GM12872 (cell line): ENCODE measurements at regions not wholly inside any gene's neighbourhood (a gene's known extent, or its start where the extent isn't known, plus 50 kb on each side); places are given as distances from the start of the nearest gene placed in this dataset.

Experiments used
- TF ChIP-seq, protein P1 (sequence below): IDR thresholded peaks from 3 replicates; pipeline ENCODE4 v1.5.1; 2011; ENCODE audit warnings: low read depth, mild to moderate bottlenecking, low read length, moderate library complexity; ENCODE audit not compliant: insufficient read depth

DNA sequence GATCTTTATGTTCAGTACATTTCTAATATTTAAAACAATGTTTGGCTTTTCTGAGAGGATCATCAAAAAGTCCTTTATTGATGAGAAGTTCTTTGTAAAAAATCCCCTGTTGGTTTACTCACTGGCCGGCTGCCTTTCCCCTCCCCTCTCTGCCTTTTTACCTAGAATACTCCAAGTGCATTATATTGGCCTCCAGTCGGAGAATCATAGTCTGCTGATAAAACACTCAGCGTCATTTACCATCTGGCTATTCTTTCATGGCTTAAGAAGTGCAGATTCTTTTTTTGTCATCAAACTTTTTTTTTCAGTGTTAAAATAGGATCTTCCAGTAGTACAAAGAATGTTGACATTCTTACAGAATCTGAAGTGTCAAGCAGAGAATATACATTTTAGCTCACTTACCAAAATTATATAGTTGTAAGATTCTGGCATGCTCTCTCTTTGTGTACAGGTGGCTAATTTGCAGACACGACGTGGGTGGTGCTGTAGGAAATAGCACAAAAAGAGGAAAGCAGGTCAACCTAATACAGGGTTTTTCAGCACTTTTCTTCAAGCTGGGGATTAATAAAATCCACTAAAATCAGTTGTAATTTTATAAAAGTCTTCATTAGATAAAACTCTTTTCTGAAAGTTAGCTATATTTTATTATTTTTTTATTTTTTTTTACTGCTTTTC is 731.8 kb downstream of the KCTD8 start:
- TF ChIP-seq, protein P1, sequence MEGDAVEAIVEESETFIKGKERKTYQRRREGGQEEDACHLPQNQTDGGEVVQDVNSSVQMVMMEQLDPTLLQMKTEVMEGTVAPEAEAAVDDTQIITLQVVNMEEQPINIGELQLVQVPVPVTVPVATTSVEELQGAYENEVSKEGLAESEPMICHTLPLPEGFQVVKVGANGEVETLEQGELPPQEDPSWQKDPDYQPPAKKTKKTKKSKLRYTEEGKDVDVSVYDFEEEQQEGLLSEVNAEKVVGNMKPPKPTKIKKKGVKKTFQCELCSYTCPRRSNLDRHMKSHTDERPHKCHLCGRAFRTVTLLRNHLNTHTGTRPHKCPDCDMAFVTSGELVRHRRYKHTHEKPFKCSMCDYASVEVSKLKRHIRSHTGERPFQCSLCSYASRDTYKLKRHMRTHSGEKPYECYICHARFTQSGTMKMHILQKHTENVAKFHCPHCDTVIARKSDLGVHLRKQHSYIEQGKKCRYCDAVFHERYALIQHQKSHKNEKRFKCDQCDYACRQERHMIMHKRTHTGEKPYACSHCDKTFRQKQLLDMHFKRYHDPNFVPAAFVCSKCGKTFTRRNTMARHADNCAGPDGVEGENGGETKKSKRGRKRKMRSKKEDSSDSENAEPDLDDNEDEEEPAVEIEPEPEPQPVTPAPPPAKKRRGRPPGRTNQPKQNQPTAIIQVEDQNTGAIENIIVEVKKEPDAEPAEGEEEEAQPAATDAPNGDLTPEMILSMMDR: no peak

DNA sequence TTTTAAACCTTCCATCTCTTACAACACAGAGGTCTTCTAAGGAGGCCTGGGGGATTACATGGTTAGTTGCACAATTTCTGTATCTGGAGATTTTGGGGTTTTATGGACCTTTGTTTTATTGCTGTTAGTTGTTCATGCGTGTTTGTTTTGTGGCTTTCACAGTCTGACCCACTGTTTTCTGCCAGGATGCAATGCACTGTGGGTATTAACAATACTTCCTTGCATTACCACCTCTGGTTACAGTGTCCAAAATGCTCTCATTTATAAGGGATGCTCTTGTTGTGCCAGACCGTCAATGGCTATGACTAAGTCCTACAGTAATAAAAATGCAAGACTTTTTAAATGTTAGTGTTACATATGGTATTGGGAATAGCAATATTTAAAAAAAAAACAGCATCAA is 730.2 kb downstream of the KCTD8 start:
- TF ChIP-seq, protein P1: no peak

DNA sequence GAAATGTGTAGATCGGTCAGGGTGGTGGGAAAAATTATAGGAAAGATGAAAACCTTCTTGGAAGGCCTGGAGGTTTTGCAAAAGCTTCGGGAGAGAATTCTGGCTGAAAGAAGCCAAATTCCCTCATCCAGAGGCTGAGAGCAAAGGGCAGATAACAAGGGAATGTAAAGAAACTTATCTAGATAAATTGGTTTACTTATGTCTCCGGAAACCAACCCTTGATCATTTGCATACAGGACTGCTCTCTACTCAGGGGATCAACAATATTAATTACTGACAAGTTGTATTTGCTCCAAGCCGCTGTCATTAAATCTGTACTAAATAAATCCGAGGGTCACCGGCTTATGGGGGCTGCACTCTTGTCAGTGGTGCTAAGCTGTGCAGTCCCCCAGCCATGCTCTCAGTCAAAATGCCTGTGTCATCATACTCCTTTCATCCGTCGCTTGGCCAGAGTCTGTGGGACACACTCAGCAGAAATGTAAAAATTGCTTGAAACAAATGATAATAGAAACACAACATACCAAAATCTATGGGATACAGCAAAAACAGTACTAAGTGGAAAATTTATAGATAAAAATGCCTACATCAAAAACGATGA is 715.7 kb downstream of the KCTD8 start:
- TF ChIP-seq, protein P1: no peak

DNA sequence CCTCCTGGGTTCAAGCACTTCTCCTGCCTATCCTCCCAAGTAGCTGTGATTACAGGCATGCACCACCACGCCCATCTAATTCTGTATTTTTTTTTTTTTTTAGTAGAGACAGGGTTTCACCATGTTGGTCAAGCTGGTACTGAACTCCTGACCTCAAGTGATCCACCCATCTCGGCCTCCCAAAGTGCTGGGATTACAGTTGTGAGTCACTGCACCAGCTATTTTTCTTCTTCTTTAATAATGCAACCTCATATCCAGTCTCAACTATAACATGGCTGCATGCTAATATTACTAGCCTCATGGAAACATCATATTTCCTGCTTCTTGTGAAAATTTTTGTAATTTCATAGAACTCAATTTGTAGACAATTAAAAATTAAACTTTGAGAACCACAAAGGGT is 706.5 kb downstream of the KCTD8 start:
- TF ChIP-seq, protein P1: no peak

DNA sequence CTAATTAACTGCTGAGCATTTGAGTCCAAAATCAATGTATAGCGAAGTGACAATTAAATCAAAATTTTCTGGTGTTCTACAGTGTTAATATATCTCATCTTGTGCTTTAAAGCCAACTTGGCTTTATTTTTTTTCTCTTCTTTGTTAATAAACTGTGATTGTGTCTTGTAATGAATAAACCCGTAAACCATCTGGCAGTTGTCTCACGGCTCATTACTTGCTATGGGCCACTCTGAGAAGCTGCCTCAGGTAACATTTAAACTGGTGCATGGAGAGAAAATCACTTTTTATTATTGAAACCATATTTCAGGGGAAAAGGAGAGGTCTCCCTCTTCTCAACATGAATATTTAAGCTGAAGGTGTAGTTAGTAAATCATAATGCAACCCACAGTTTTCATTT is 694.0 kb downstream of the KCTD8 start:
- TF ChIP-seq, protein P1: no peak

DNA sequence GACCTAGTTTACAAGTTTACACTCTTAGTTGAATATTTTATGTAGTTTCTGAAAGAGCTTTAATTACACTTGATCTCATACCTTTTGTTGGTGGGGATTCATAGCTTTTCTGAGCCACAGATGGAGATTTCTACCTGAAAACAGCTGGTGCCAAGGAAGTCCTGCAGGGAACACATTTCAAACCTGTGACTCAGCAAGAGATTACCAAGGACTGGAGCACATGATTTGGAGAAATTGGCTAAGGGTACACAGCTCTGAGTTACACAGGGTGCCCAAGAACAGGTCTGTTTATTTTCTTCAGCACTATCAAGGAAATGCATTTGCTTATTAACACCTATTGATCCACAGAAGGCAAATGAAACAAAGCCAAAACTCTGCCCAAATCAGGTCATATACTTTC is 691.5 kb downstream of the KCTD8 start:
- TF ChIP-seq, protein P1: no peak

DNA sequence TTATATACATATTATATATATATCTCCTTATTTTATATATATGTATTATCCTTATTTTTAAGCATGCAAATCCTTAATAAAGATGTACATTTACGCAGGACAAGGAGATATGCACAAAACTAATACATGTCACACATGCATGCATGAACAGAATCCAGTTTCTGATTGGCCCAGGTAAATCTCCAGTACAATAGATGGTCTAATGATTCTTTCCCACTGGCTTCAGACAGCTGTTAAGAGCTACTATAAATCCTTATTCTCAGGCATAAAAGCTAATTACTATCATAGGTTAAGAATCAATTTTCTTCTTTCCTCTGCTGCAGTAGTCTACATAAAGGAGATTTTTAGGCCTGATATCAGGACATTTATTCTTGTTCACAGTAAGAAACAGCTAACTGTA is 689.8 kb downstream of the KCTD8 start:
- TF ChIP-seq, protein P1: no peak
